HEK293 (cell line): ENCODE measurements at regions not wholly inside any gene's neighbourhood (a gene's known extent, or its start where the extent isn't known, plus 50 kb on each side); places are given as distances from the start of the nearest gene placed in this dataset.

Source experiments
- CTCF ChIA-PET: fragments of 350-600 bp; formaldehyde crosslinking; extraction: SDS; loops from one replicate; lab custom pipeline; 2021; ENCODE audit warnings: antibody characterized with exemption; lab: Yijun Ruan, JAX
- POLR2A ChIA-PET: fragments of 300-600 bp; formaldehyde crosslinking; extraction: SDS; loops from one replicate; lab custom pipeline; 2020; ENCODE audit warnings: antibody characterized with exemption, inconsistent platforms; lab: Yijun Ruan, JAX
- H3K27ac ChIP-seq: fragments of 200-500 bp; sonication (Bioruptor generic); 2 replicates; pipeline ENCODE4 v1.5.1; 2014; ENCODE audit warnings: low read depth, low read length, control low read depth, inconsistent platforms; ENCODE audit errors: extremely low read depth
- H3K36me3 ChIP-seq, 2 experiments: fragments of 200-500 bp in 1 of 2; sonication (Bioruptor generic) in 1 of 2; 1 replicate in 1 of 2; 2 replicates in 1 of 2; pipeline ENCODE4 v1.5.1; 2014 to 2017; ENCODE audit warnings: inconsistent platforms in 2 of 2, low read length in 2 of 2; ENCODE audit not compliant: control insufficient read depth in 2 of 2, insufficient read depth in 1 of 2
- H3K4me1 ChIP-seq: fragments of 200-500 bp; sonication (Bioruptor generic); 2 replicates; pipeline ENCODE4 v1.5.1; 2014; ENCODE audit warnings: mild to moderate bottlenecking, low read length, inconsistent platforms; ENCODE audit not compliant: control insufficient read depth, insufficient read depth
- H3K4me3 ChIP-seq: 2 replicates; pipeline ENCODE4 v1.5.1; 2011; ENCODE audit warnings: low read depth, mild to moderate bottlenecking, control low read depth, low read length, moderate library complexity
- H3K9me3 ChIP-seq: fragments of 200-500 bp; sonication (Bioruptor generic); 2 replicates; pipeline ENCODE4 v1.5.1; 2014; ENCODE audit warnings: low read depth, low read length, inconsistent platforms; ENCODE audit not compliant: control insufficient read depth, insufficient read depth
- EGR2 ChIP-seq: fragments of 450-650 bp; formaldehyde crosslinking; IDR thresholded peaks from 2 replicates; pipeline ENCODE4 v1.5.1; 2016; ENCODE audit warnings: low read depth, missing biosample characterization, missing genetic modification characterization
- FEZF1 ChIP-seq: fragments of 450-650 bp; formaldehyde crosslinking; IDR thresholded peaks from 2 replicates; pipeline ENCODE4 v1.5.1; 2016; ENCODE audit warnings: missing biosample characterization, missing genetic modification characterization
- GLI2 ChIP-seq: fragments of 450-650 bp; formaldehyde crosslinking; IDR thresholded peaks from 2 replicates; pipeline ENCODE4; 2017; ENCODE audit warnings: missing biosample characterization, missing genetic modification characterization, low read depth, borderline replicate concordance
- GLIS1 ChIP-seq: fragments of 450-650 bp; formaldehyde crosslinking; IDR thresholded peaks from 2 replicates; pipeline ENCODE4 v1.5.1; 2016; ENCODE audit warnings: missing biosample characterization, missing genetic modification characterization
- GLIS2 ChIP-seq: fragments of 450-650 bp; formaldehyde crosslinking; IDR thresholded peaks from 2 replicates; pipeline ENCODE4 v1.5.1; 2016; ENCODE audit warnings: missing biosample characterization, missing genetic modification characterization
- KLF16 ChIP-seq: fragments of 450-650 bp; formaldehyde crosslinking; IDR thresholded peaks from 2 replicates; pipeline ENCODE4 v1.5.1; 2017; ENCODE audit warnings: missing biosample characterization, missing genetic modification characterization
- KLF8 ChIP-seq: fragments of 450-650 bp; formaldehyde crosslinking; IDR thresholded peaks from 2 replicates; pipeline ENCODE4 v1.5.1; 2016; ENCODE audit warnings: missing biosample characterization, missing genetic modification characterization
- KLF9 ChIP-seq: fragments of 450-650 bp; formaldehyde crosslinking; IDR thresholded peaks from 2 replicates; pipeline ENCODE4 v1.5.1; 2016; ENCODE audit warnings: missing biosample characterization, missing genetic modification characterization, low read depth
- OSR2 ChIP-seq: fragments of 450-650 bp; formaldehyde crosslinking; IDR thresholded peaks from 2 replicates; pipeline ENCODE4 v1.5.1; 2016; ENCODE audit warnings: missing biosample characterization, missing genetic modification characterization
- PRDM1 ChIP-seq: fragments of 450-650 bp; formaldehyde crosslinking; IDR thresholded peaks from 2 replicates; pipeline ENCODE4; 2016; ENCODE audit warnings: missing biosample characterization, missing genetic modification characterization
- SP7 ChIP-seq: fragments of 450-650 bp; formaldehyde crosslinking; IDR thresholded peaks from 2 replicates; pipeline ENCODE4 v1.5.1; 2016; ENCODE audit warnings: missing biosample characterization, missing genetic modification characterization
- YY1 ChIP-seq: fragments of 450-650 bp; formaldehyde crosslinking; IDR thresholded peaks from 2 replicates; pipeline ENCODE4 v1.5.1; 2018; ENCODE audit warnings: missing biosample characterization, missing genetic modification characterization
- ZBTB17 ChIP-seq: fragments of 450-650 bp; formaldehyde crosslinking; IDR thresholded peaks from 2 replicates; pipeline ENCODE4 v1.5.1; 2016; ENCODE audit warnings: missing biosample characterization, missing genetic modification characterization
- ZBTB21 ChIP-seq: fragments of 450-650 bp; formaldehyde crosslinking; IDR thresholded peaks from 2 replicates; pipeline ENCODE4 v1.5.1; 2017; ENCODE audit warnings: missing biosample characterization, missing genetic modification characterization
- ZEB2 ChIP-seq: fragments of 450-650 bp; formaldehyde crosslinking; IDR thresholded peaks from 2 replicates; pipeline ENCODE4 v1.5.1; 2016; ENCODE audit warnings: missing biosample characterization, missing genetic modification characterization
- ZFP69B ChIP-seq: fragments of 450-650 bp; formaldehyde crosslinking; IDR thresholded peaks from 2 replicates; pipeline ENCODE4 v1.5.1; 2016; ENCODE audit warnings: missing biosample characterization, missing genetic modification characterization
- ZIC2 ChIP-seq: fragments of 450-650 bp; formaldehyde crosslinking; IDR thresholded peaks from 2 replicates; pipeline ENCODE4 v1.5.1; 2016; ENCODE audit warnings: missing biosample characterization, missing genetic modification characterization
- ZNF10 ChIP-seq: fragments of 450-650 bp; formaldehyde crosslinking; IDR thresholded peaks from 2 replicates; pipeline ENCODE4 v1.5.1; 2017; ENCODE audit warnings: missing biosample characterization, missing genetic modification characterization
- ZNF138 ChIP-seq: fragments of 450-650 bp; formaldehyde crosslinking; IDR thresholded peaks from 2 replicates; pipeline ENCODE4 v1.5.1; 2016; ENCODE audit warnings: missing biosample characterization, missing genetic modification characterization, borderline replicate concordance
- ZNF335 ChIP-seq: fragments of 450-650 bp; formaldehyde crosslinking; conservative IDR thresholded peaks from 2 replicates; pipeline ENCODE4 v1.5.1; 2016; ENCODE audit warnings: missing biosample characterization, missing genetic modification characterization
- ZNF362 ChIP-seq: fragments of 450-650 bp; formaldehyde crosslinking; IDR thresholded peaks from 2 replicates; pipeline ENCODE4 v1.5.1; 2016; ENCODE audit warnings: missing biosample characterization, missing genetic modification characterization
- ZNF366 ChIP-seq: fragments of 450-650 bp; formaldehyde crosslinking; conservative IDR thresholded peaks from 2 replicates; pipeline ENCODE4 v1.5.1; 2016; ENCODE audit warnings: missing biosample characterization, missing genetic modification characterization
- ZNF555 ChIP-seq: fragments of 450-650 bp; formaldehyde crosslinking; conservative IDR thresholded peaks from 2 replicates; pipeline ENCODE4 v1.5.1; 2017; ENCODE audit warnings: missing biosample characterization, mild to moderate bottlenecking, missing genetic modification characterization, inconsistent platforms
- ZNF585B ChIP-seq: fragments of 450-650 bp; formaldehyde crosslinking; IDR thresholded peaks from 2 replicates; pipeline ENCODE4 v1.5.1; 2016; ENCODE audit warnings: missing biosample characterization, missing genetic modification characterization
- ZNF600 ChIP-seq: fragments of 450-650 bp; formaldehyde crosslinking; IDR thresholded peaks from 2 replicates; pipeline ENCODE4 v1.5.1; 2016; ENCODE audit warnings: missing biosample characterization, missing genetic modification characterization
- ZNF629 ChIP-seq: fragments of 450-650 bp; formaldehyde crosslinking; IDR thresholded peaks from 2 replicates; pipeline ENCODE4 v1.5.1; 2017; ENCODE audit warnings: missing biosample characterization, missing genetic modification characterization
- ZNF639 ChIP-seq: fragments of 450-650 bp; formaldehyde crosslinking; IDR thresholded peaks from 2 replicates; pipeline ENCODE4 v1.5.1; 2016; ENCODE audit warnings: missing biosample characterization, missing genetic modification characterization
- ZNF670 ChIP-seq: fragments of 450-650 bp; formaldehyde crosslinking; IDR thresholded peaks from 2 replicates; pipeline ENCODE4 v1.5.1; 2016; ENCODE audit warnings: missing biosample characterization, missing genetic modification characterization, low read depth
- ZNF701 ChIP-seq: fragments of 450-650 bp; formaldehyde crosslinking; IDR thresholded peaks from 2 replicates; pipeline ENCODE4 v1.5.1; 2016; ENCODE audit warnings: missing biosample characterization, missing genetic modification characterization
- ZNF707 ChIP-seq: fragments of 450-650 bp; formaldehyde crosslinking; IDR thresholded peaks from 2 replicates; pipeline ENCODE4 v1.5.1; 2016; ENCODE audit warnings: missing biosample characterization, missing genetic modification characterization
- ZNF837 ChIP-seq: fragments of 450-650 bp; formaldehyde crosslinking; IDR thresholded peaks from 2 replicates; pipeline ENCODE4 v1.5.1; 2016; ENCODE audit warnings: missing biosample characterization, missing genetic modification characterization
- ZXDB ChIP-seq: fragments of 450-650 bp; formaldehyde crosslinking; IDR thresholded peaks from 2 replicates; pipeline ENCODE4 v1.5.1; 2016; ENCODE audit warnings: missing biosample characterization, missing genetic modification characterization
- TF ChIP-seq, protein P1 (sequence below): fragments of 450-650 bp; formaldehyde crosslinking; IDR thresholded peaks from 2 replicates; pipeline ENCODE4 v1.5.1; 2016; ENCODE audit warnings: missing biosample characterization, missing genetic modification characterization
- TF ChIP-seq, protein P2 (sequence below): fragments of 450-650 bp; formaldehyde crosslinking; IDR thresholded peaks from 2 replicates; pipeline ENCODE4 v1.5.1; 2016; ENCODE audit warnings: missing biosample characterization, missing genetic modification characterization

GRCh38 chr10:21336476-21337170, 188.9 kb downstream of the SKIDA1 start:
- no peak overlapping the region for H3K4me3 ChIP-seq

More at GRCh38 chr10:21336476-21337170, 188.9 kb downstream of the SKIDA1 start:
- POLR2A ChIA-PET: no interaction called here
- Histone ChIP-seq H3K27ac (no peak overlapping the region), H3K4me1 (0 out of 2 replicates have a peak, but pooled peaks cover 5% of the 10 kb centered on the region), H3K9me3 (no peaks in the 10 kb centered on the region), H3K36me3 (no peaks in the 10 kb centered on the region)
- CTCF ChIA-PET: interaction anchor here (0.7 to 2.9 kb wide), 4 partner anchors 29 to 115 kb away, joined by 3 to 11 read pairs (median 4); no protein-coding TSS in a partner anchor
- TF ChIP-seq ZNF670 (tag by site-specific recombination) (no peak), ZNF10 (tag by site-specific recombination) (0 out of 2 replicates have a peak, but pooled peaks have one; percentile 31), ZIC2 (tag by site-specific recombination) (no peak), YY1 (no peak), ZNF335 (tag by site-specific recombination) (no peak), SP7 (tag by site-specific recombination) (peak; percentile 57), PRDM1 (tag by site-specific recombination) (0 out of 2 replicates have a peak, but pooled peaks have one; percentile 15), ZBTB21 (tag by site-specific recombination) (0 out of 2 replicates have a peak, but pooled peaks have one; percentile 38), ZBTB17 (tag by site-specific recombination) (peak; percentile 62), ZNF138 (tag by site-specific recombination) (no peak), ZXDB (tag by site-specific recombination) (no peak), GLIS1 (tag by site-specific recombination) (peak; percentile 46; the same call in 1 of the 2 replicates), ZNF701 (tag by site-specific recombination) (no peak), ZNF585B (tag by site-specific recombination) (no peak), KLF16 (tag by site-specific recombination) (peak; percentile 34; the same call in 1 of the 2 replicates), ZNF837 (tag by site-specific recombination) (no peak), GLI2 (no peak), ZNF707 (no peak), ZNF600 (peak; percentile 48; the same call in 1 of the 2 replicates), ZEB2 (tag by site-specific recombination) (0 out of 2 replicates have a peak, but pooled peaks have one; percentile 16), FEZF1 (tag by site-specific recombination) (no peak), KLF9 (tag by site-specific recombination) (0 out of 2 replicates have a peak, but pooled peaks have one; percentile 21), ZFP69B (tag by site-specific recombination) (no peak), ZNF629 (tag by site-specific recombination) (peak; percentile 81), EGR2 (tag by site-specific recombination) (no peak), ZNF362 (tag by site-specific recombination) (peak; percentile 91), ZNF555 (tag by site-specific recombination) (no peak), ZNF639 (tag by site-specific recombination) (peak; percentile 41; the same call in 1 of the 2 replicates), GLIS2 (tag by site-specific recombination) (peak; percentile 26; the same call in 1 of the 2 replicates), ZNF366 (peak; percentile 41; the same call in 1 of the 2 replicates), KLF8 (tag by site-specific recombination) (peak; percentile 67; the same call in 1 of the 2 replicates), OSR2 (tag by site-specific recombination) (no peak)
- TF ChIP-seq, protein P1, sequence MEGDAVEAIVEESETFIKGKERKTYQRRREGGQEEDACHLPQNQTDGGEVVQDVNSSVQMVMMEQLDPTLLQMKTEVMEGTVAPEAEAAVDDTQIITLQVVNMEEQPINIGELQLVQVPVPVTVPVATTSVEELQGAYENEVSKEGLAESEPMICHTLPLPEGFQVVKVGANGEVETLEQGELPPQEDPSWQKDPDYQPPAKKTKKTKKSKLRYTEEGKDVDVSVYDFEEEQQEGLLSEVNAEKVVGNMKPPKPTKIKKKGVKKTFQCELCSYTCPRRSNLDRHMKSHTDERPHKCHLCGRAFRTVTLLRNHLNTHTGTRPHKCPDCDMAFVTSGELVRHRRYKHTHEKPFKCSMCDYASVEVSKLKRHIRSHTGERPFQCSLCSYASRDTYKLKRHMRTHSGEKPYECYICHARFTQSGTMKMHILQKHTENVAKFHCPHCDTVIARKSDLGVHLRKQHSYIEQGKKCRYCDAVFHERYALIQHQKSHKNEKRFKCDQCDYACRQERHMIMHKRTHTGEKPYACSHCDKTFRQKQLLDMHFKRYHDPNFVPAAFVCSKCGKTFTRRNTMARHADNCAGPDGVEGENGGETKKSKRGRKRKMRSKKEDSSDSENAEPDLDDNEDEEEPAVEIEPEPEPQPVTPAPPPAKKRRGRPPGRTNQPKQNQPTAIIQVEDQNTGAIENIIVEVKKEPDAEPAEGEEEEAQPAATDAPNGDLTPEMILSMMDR (tag by site-specific recombination): peak; percentile 63
- TF ChIP-seq, protein P2, sequence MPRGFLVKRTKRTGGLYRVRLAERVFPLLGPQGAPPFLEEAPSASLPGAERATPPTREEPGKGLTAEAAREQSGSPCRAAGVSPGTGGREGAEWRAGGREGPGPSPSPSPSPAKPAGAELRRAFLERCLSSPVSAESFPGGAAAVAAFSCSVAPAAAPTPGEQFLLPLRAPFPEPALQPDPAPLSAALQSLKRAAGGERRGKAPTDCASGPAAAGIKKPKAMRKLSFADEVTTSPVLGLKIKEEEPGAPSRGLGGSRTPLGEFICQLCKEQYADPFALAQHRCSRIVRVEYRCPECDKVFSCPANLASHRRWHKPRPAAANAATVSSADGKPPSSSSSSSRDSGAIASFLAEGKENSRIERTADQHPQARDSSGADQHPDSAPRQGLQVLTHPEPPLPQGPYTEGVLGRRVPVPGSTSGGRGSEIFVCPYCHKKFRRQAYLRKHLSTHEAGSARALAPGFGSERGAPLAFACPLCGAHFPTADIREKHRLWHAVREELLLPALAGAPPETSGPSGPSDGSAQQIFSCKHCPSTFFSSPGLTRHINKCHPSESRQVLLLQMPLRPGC (tag by site-specific recombination): peak; percentile 74
